IgD-negative memory B cell (primary cell): ENCODE measurements at regions not wholly inside any gene's neighbourhood (a gene's known extent, or its start where the extent isn't known, plus 50 kb on each side); places are given as distances from the start of the nearest gene placed in this dataset.
"Not testable (repeated sequence)": the region's sequence is repeated elsewhere in the genome, so short reads cannot be mapped to it uniquely, and the experiment has no call there.

ENCODE experiments used
- H3K27ac Mint-ChIP-seq, 3 donors: one replicate each; pipeline ENCODE4 v1.8.0; 2020 to 2022; ENCODE audit warnings: mild to moderate bottlenecking in 3 of 3, mixed read lengths in 3 of 3, moderate library complexity in 1 of 3
- H3K27me3 Mint-ChIP-seq: one replicate; pipeline ENCODE4 v1.8.0; 2021; ENCODE audit warnings: mixed read lengths
- H3K36me3 Mint-ChIP-seq: one replicate; pipeline ENCODE4 v1.8.0; 2020; ENCODE audit warnings: mild to moderate bottlenecking, mixed read lengths
- H3K4me1 Mint-ChIP-seq, 3 donors: one replicate each; pipeline ENCODE4 v1.8.0; 2020 to 2022; ENCODE audit warnings: mixed read lengths in 3 of 3, mild to moderate bottlenecking in 1 of 3
- H3K4me3 Mint-ChIP-seq, 4 donors: one replicate each; pipeline ENCODE4 v1.8.0; 2020 to 2022; ENCODE audit warnings: mild to moderate bottlenecking in 4 of 4, mixed read lengths in 4 of 4, moderate library complexity in 3 of 4
- H3K9me3 Mint-ChIP-seq, 3 donors: one replicate each; pipeline ENCODE4 v1.8.0; 2020 to 2021; ENCODE audit warnings: mixed read lengths in 3 of 3, mild to moderate bottlenecking in 1 of 3

- no peak overlapping the region for H3K27ac Mint-ChIP-seq
- no peak overlapping the region for H3K4me3 Mint-ChIP-seq
- no peaks in the 10 kb centered on the region for H3K4me1 Mint-ChIP-seq
- H3K9me3 Mint-ChIP-seq, result peaks cover 0 to 4% (median 0%) of the 10 kb centered on the region in 3 donors
- no peaks in the 10 kb centered on the region for H3K36me3 Mint-ChIP-seq
- H3K27me3 Mint-ChIP-seq, result no peaks in the 10 kb centered on the region
These were observed 338.0 kb downstream of the RMST start for GRCh38 chr12:97800561-97800960.

GRCh38 chr12:97801471-97802059 lies 339.0 kb downstream of the RMST start:
- Mint-ChIP-seq H3K27ac (no peak overlapping the region), H3K4me3 (no peak overlapping the region), H3K36me3 (no peaks in the 10 kb centered on the region), H3K9me3 (peaks cover 0 to 4% (median 0%) of the 10 kb centered on the region in 3 donors), H3K27me3 (no peaks in the 10 kb centered on the region), H3K4me1 (no peaks in the 10 kb centered on the region)

- no peak overlapping the region for H3K4me3 Mint-ChIP-seq
- H3K27ac Mint-ChIP-seq, result no peak overlapping the region
- no peaks in the 10 kb centered on the region for H3K4me1 Mint-ChIP-seq
- no peaks in the 10 kb centered on the region for H3K9me3 Mint-ChIP-seq
- no peaks in the 10 kb centered on the region for H3K36me3 Mint-ChIP-seq
- no peaks in the 10 kb centered on the region for H3K27me3 Mint-ChIP-seq
These were observed 342.5 kb downstream of the RMST start for GRCh38 chr12:97805146-97805545.

GRCh38 chr12:97813301-97813700 lies 350.7 kb downstream of the RMST start:
- Mint-ChIP-seq H3K4me3 (no peak overlapping the region), H3K27me3 (no peaks in the 10 kb centered on the region), H3K4me1 (no peaks in the 10 kb centered on the region)

GRCh38 chr12:97821806-97822205 lies 359.2 kb downstream of the RMST start:
- Mint-ChIP-seq H3K27ac (peak overlapping the region in 1 of 3 donors; percentile 50), H3K27me3 (no peaks in the 10 kb centered on the region), H3K9me3 (peaks cover 0 to 3% (median 2%) of the 10 kb centered on the region in 3 donors), H3K4me3 (no peak overlapping the region), H3K4me1 (no peaks in the 10 kb centered on the region), H3K36me3 (peaks cover 2% of the 10 kb centered on the region)

More at GRCh38 chr12:97813301-97813700, 350.7 kb downstream of the RMST start:
- Mint-ChIP-seq H3K9me3 (peaks cover 0 to 2% (median 0%) of the 10 kb centered on the region in 3 donors), H3K27ac (no peak overlapping the region), H3K36me3 (no peaks in the 10 kb centered on the region)

- Mint-ChIP-seq H3K4me1 (no peaks in the 10 kb centered on the region), H3K36me3 (peaks cover 2% of the 10 kb centered on the region), H3K4me3 (no peak overlapping the region), H3K9me3 (peaks cover 2 to 5% (median 4%) of the 10 kb centered on the region in 3 donors), H3K27ac (no peak overlapping the region), H3K27me3 (no peaks in the 10 kb centered on the region)
These were observed 372.9 kb downstream of the RMST start for GRCh38 chr12:97835541-97835940.

GRCh38 chr12:97837401-97837800 lies 374.8 kb downstream of the RMST start:
- peaks cover 0 to 4% (median 2%) of the 10 kb centered on the region in 3 donors for H3K9me3 Mint-ChIP-seq
- H3K27ac Mint-ChIP-seq, result no peak overlapping the region
- no peak overlapping the region for H3K4me3 Mint-ChIP-seq
- no peaks in the 10 kb centered on the region for H3K27me3 Mint-ChIP-seq
- H3K36me3 Mint-ChIP-seq, result peaks cover 2% of the 10 kb centered on the region
- H3K4me1 Mint-ChIP-seq, result no peaks in the 10 kb centered on the region

- Mint-ChIP-seq H3K4me1 (no peaks in the 10 kb centered on the region), H3K4me3 (no peak overlapping the region), H3K27ac (no peak overlapping the region), H3K27me3 (no peaks in the 10 kb centered on the region), H3K36me3 (peaks cover 2% of the 10 kb centered on the region), H3K9me3 (peaks cover 0 to 7% (median 0%) of the 10 kb centered on the region in 3 donors)
These were observed 385.4 kb downstream of the RMST start for GRCh38 chr12:97848051-97848450.

- Mint-ChIP-seq H3K4me3 (no peak overlapping the region), H3K9me3 (peaks cover 2 to 3% (median 3%) of the 10 kb centered on the region in 3 donors)
These were observed 391.9 kb downstream of the RMST start for GRCh38 chr12:97854477-97854876.

GRCh38 chr12:97862072-97862471 lies 399.5 kb downstream of the RMST start:
- Mint-ChIP-seq H3K4me3 (no peak overlapping the region), H3K4me1 (no peaks in the 10 kb centered on the region), H3K27me3 (no peaks in the 10 kb centered on the region), H3K9me3 (peaks cover 6 to 16% (median 7%) of the 10 kb centered on the region in 3 donors), H3K36me3 (no peaks in the 10 kb centered on the region), H3K27ac (no peak overlapping the region)

More at GRCh38 chr12:97854477-97854876, 391.9 kb downstream of the RMST start:
- Mint-ChIP-seq H3K27me3 (no peaks in the 10 kb centered on the region), H3K4me1 (no peaks in the 10 kb centered on the region), H3K27ac (no peak overlapping the region), H3K36me3 (peaks cover 2% of the 10 kb centered on the region)

- Mint-ChIP-seq H3K27ac (no peak overlapping the region), H3K4me1 (no peaks in the 10 kb centered on the region), H3K36me3 (no peaks in the 10 kb centered on the region), H3K27me3 (no peaks in the 10 kb centered on the region), H3K9me3 (peaks cover under 1 to 3% (median 1%) of the 10 kb centered on the region in 3 donors), H3K4me3 (no peak overlapping the region)
These were observed 412.5 kb downstream of the RMST start for GRCh38 chr12:97875064-97875463.

- Mint-ChIP-seq H3K36me3 (no peaks in the 10 kb centered on the region), H3K9me3 (peaks cover 0 to 8% (median 2%) of the 10 kb centered on the region in 3 donors), H3K4me3 (no peak overlapping the region), H3K4me1 (no peaks in the 10 kb centered on the region), H3K27me3 (no peaks in the 10 kb centered on the region), H3K27ac (no peak overlapping the region)
These were observed 414.2 kb downstream of the RMST start for GRCh38 chr12:97876780-97877179.

GRCh38 chr12:97877404-97877803 lies 414.8 kb downstream of the RMST start:
- H3K27ac Mint-ChIP-seq, result no peak overlapping the region
- H3K4me1 Mint-ChIP-seq, result no peaks in the 10 kb centered on the region
- H3K27me3 Mint-ChIP-seq, result no peaks in the 10 kb centered on the region
- H3K9me3 Mint-ChIP-seq, result peaks cover 0 to 11% (median 2%) of the 10 kb centered on the region in 3 donors
- no peak overlapping the region for H3K4me3 Mint-ChIP-seq
- no peaks in the 10 kb centered on the region for H3K36me3 Mint-ChIP-seq

- no peaks in the 10 kb centered on the region for H3K27me3 Mint-ChIP-seq
- H3K9me3 Mint-ChIP-seq, result peaks cover 0 to 4% (median 3%) of the 10 kb centered on the region in 3 donors
- no peak overlapping the region for H3K4me3 Mint-ChIP-seq
- H3K4me1 Mint-ChIP-seq, result no peaks in the 10 kb centered on the region
- no peak overlapping the region for H3K27ac Mint-ChIP-seq
- H3K36me3 Mint-ChIP-seq, result no peaks in the 10 kb centered on the region
These were observed 424.0 kb downstream of the RMST start for GRCh38 chr12:97886511-97887176.

- not testable (repeated sequence) for H3K27me3 Mint-ChIP-seq, H3K4me1 Mint-ChIP-seq, H3K4me3 Mint-ChIP-seq, H3K36me3 Mint-ChIP-seq, H3K27ac Mint-ChIP-seq
- peaks cover 3 to 15% (median 5%) of the 10 kb centered on the region in 3 donors for H3K9me3 Mint-ChIP-seq
These were observed 435.3 kb downstream of the RMST start for GRCh38 chr12:97897881-97898280.

- Mint-ChIP-seq H3K4me3 (no peak overlapping the region), H3K4me1 (no peaks in the 10 kb centered on the region), H3K36me3 (no peaks in the 10 kb centered on the region), H3K27me3 (no peaks in the 10 kb centered on the region), H3K9me3 (peaks cover 3 to 10% (median 3%) of the 10 kb centered on the region in 3 donors), H3K27ac (no peak overlapping the region)
These were observed 436.9 kb downstream of the RMST start for GRCh38 chr12:97899529-97899928.
